Stimulated activated naive CD8-positive, alpha-beta T cell treated with anti-CD3 and anti-CD28 coated beads, Interleukin-15, amount 100 ng/mL, for 72 hours (primary cell): ENCODE measurements at regions not wholly inside any gene's neighbourhood (a gene's known extent, or its start where the extent isn't known, plus 50 kb on each side); places are given as distances from the start of the nearest gene placed in this dataset.
"Not testable (repeated sequence)": the region's sequence is repeated elsewhere in the genome, so short reads cannot be mapped to it uniquely, and the experiment has no call there.

ENCODE experiments used
- ATAC-seq: fragments of 150-1000 bp; cut with Tn5 transposase; 2 replicates; pipeline ENCODE4 v1.10.0; 2021; ENCODE audit warnings: mild to moderate bottlenecking, moderate library complexity
- DNase-seq, 2 donors: peaks; one replicate each; pipeline ENCODE4 v3.0.0; 2021 to 2022
- H3K27ac Mint-ChIP-seq, 2 donors: one replicate each; pipeline ENCODE4 v1.8.0; 2022; ENCODE audit warnings: mild to moderate bottlenecking in 2 of 2, mixed read lengths in 2 of 2, moderate library complexity in 2 of 2
- H3K27me3 Mint-ChIP-seq: one replicate; pipeline ENCODE4 v1.8.0; 2022; ENCODE audit warnings: mixed read lengths
- H3K4me1 Mint-ChIP-seq: one replicate; pipeline ENCODE4 v1.8.0; 2022; ENCODE audit warnings: mild to moderate bottlenecking, mixed read lengths
- H3K4me3 Mint-ChIP-seq, 2 donors: one replicate each; pipeline ENCODE4 v1.8.0; 2022; ENCODE audit warnings: mild to moderate bottlenecking in 2 of 2, mixed read lengths in 2 of 2, moderate library complexity in 1 of 2
- H3K9me3 Mint-ChIP-seq, 2 donors: one replicate each; pipeline ENCODE4 v1.8.0; 2022; ENCODE audit warnings: mixed read lengths in 2 of 2

DNA sequence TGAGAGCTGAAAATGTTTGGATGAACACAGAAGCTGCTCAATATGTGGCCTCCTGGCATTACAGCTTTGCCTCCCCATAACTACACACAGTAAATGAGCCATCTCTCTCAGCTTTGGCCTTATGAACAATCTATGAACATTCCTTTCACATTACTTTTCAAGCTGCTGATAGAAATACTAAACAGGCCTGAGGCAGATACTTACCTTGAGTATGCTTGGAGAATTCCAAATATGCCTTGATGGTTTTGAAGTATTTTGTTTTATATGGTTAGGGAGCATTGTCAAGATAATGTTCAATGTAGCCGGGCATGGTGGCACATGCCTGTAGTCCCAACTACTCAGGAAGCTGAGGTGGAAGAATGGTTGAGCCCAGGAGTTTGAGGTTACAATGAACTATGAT is 104.5 kb downstream of the CD24 start:
- H3K27ac Mint-ChIP-seq: no peak overlapping the region
- no peak overlapping the region for H3K4me3 Mint-ChIP-seq
- no peaks in the 10 kb centered on the region for H3K27me3 Mint-ChIP-seq
- no peak for DNase-seq
- no peak for ATAC-seq
- H3K9me3 Mint-ChIP-seq: peaks cover 0 to 5% of the 10 kb centered on the region in 2 donors
- H3K4me1 Mint-ChIP-seq: no peaks in the 10 kb centered on the region

DNA sequence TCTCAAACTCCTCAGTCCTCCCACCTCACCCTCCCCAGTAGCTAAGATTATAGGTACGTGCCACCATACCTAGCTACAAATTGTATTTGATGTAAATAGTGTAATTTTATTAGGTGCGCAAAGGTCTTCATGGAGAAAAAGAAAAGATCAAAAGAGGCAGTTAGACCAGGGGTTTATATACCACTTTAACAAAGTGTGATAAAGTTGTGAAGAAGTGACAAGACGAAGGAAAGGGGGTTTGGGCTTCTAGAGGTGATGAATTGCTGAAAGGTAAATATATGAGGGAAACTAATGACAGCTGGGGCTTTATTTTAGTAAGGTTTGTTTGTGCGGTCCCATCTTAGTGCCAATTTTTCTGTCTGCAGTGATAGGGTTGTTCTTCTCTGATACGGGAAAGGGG is 105.3 kb downstream of the CD24 start:
- no peak for ATAC-seq
- Mint-ChIP-seq H3K4me3 (no peak overlapping the region), H3K4me1 (no peaks in the 10 kb centered on the region), H3K9me3 (peaks cover 0 to 5% of the 10 kb centered on the region in 2 donors), H3K27me3 (no peaks in the 10 kb centered on the region), H3K27ac (no peak overlapping the region)
- no peak for DNase-seq

- no peaks in the 10 kb centered on the region for H3K27me3 Mint-ChIP-seq
- ATAC-seq (no peak), DNase-seq (no peak)
- H3K4me1 Mint-ChIP-seq: no peaks in the 10 kb centered on the region
- H3K27ac Mint-ChIP-seq: no peak overlapping the region
- H3K4me3 Mint-ChIP-seq: no peak overlapping the region
- H3K9me3 Mint-ChIP-seq: peaks cover 15 to 19% of the 10 kb centered on the region in 2 donors
These were observed 107.5 kb downstream of the CD24 start for GRCh38 chr6:106866875-106867658.

GRCh38 chr6:106862858-106863257 is 111.7 kb downstream of the CD24 start:
- DNase-seq: no peak
- Mint-ChIP-seq H3K27ac (no peak overlapping the region), H3K4me1 (no peaks in the 10 kb centered on the region), H3K9me3 (peaks cover 19 to 49% of the 10 kb centered on the region in 2 donors), H3K27me3 (no peaks in the 10 kb centered on the region), H3K4me3 (no peak overlapping the region)
- no peak for ATAC-seq

DNA sequence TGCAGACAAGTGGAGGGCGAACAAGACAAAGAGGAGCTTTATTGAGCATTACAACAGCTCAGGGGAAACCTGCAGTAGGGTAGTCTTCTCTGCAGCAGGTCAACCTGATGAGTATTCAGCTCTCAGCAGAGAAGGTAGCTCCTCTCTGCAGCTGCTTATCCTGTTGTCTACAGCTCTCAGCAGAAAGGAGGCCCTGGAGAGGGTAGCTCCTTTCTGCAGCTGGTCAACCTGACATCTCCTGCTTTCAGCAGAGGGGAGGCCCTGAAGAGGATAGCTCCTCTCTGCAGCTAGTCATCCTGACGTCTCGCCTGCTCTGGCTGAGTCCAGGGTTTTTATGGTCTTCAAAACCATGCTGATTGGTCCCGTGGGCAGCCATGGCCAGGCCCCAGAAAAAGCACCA is 113.6 kb downstream of the CD24 start:
- Mint-ChIP-seq H3K4me1 (no peaks in the 10 kb centered on the region), H3K9me3 (peaks cover 19 to 49% of the 10 kb centered on the region in 2 donors), H3K27ac (no peak overlapping the region), H3K27me3 (no peaks in the 10 kb centered on the region), H3K4me3 (no peak overlapping the region)
- ATAC-seq (no peak), DNase-seq (no peak)

GRCh38 chr6:106858653-106859092 is 115.9 kb downstream of the CD24 start:
- no peaks in the 10 kb centered on the region for H3K27me3 Mint-ChIP-seq
- no peaks in the 10 kb centered on the region for H3K4me1 Mint-ChIP-seq
- H3K27ac Mint-ChIP-seq: no peak overlapping the region
- no peak overlapping the region for H3K4me3 Mint-ChIP-seq
- DNase-seq (no peak), ATAC-seq (no peak)
- H3K9me3 Mint-ChIP-seq: peaks cover 17 to 45% of the 10 kb centered on the region in 2 donors

DNA sequence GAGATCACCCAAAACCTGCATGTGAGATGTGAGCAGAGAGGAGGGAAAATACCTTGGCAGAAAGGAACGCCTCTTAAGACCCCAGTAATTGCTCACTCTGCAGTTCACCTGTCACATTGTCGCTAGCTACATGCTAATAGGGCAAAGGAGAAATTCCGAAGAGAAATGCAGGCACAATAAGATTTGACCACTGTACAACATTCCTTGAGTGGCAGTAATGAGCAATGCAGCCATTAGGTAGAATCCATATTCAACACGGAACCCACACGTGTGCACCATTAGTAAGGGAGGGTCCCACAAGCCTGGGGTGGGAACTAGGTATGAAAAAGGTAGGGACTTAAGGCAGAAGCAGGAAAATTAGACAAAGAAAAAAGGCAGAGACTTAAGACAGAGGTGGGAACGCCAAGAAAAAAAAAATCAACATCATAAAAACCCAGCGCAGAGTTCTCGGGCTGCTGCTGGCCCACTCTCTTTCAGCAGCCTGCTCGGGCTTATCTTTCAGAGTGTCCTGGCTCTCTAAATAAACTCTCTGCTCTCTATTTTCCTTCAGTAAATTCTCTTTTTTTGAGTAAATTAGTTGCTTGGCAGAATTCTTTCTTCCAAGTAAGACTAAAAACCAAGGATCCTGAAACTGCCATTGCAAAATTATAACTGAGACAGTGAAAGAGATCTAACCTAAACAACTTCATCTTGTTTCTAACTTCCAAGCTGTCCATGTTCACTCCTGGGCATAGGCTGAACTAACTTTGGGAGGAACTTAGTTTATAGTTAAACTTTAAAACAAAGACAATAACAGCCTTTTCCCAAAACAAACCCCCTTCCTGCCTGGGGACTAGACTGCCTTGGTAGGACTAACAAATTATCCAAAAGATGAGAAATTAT is 116.5 kb downstream of the CD24 start:
- Mint-ChIP-seq H3K9me3 (peaks cover 14 to 39% of the 10 kb centered on the region in 2 donors), H3K27ac (no peak overlapping the region), H3K4me3 (no peak overlapping the region), H3K4me1 (no peaks in the 10 kb centered on the region), H3K27me3 (no peaks in the 10 kb centered on the region)
- DNase-seq (no peak), ATAC-seq (no peak)

DNA sequence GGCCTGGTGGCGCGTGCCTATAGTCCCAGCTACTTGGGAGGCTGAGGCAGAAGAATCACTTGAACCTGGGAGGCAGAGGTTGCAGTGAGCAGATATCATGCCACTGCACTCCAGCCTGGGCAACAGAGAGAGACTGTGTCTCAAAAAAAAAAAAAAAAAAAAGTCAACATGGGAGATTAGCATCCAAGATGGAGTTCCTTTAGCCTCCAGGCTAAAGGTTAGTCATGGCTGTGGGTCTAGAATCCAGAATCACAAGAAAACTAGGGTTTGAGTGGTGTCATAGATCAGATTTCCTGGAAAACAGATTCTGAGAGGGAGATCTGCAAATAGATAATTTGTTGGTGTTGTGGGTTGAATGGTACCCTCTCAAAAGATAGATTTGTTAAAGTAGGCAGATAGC is 117.2 kb downstream of the CD24 start:
- H3K9me3 Mint-ChIP-seq: peaks cover 11 to 33% of the 10 kb centered on the region in 2 donors
- not testable (repeated sequence) for H3K4me3 Mint-ChIP-seq, DNase-seq, H3K27ac Mint-ChIP-seq, H3K27me3 Mint-ChIP-seq, ATAC-seq, H3K4me1 Mint-ChIP-seq

DNA sequence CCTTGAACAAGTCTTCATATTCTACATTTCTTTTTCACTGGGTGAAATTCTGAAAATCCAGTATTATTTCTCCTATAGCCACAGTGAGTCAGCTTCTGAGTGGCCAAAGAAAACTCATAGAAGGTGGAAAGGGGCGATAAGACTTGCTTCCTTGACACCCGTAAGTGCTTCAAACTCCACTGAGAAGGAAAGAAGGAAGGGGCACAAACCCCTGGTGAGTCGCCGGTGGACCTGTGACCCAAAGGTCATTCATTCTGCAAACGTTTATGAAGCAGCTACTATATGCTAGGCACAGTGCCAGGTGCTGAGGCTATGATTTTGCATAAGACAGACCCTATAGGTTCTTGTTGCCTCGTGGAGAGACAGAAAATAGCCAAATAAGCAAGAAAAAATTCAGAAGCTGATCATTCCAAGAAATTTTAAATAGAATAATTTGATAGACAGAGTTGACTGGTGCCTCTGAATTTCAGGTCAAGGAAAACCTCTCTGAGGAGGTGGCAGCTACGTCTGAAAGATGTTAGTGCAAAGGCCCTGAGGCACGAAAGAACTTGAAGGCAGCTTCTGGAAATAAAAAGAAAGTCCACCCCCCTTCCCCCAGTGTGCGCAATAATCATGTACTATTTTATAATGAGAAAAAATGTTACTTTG is 118.2 kb downstream of the CD24 start:
- Mint-ChIP-seq H3K4me1 (no peaks in the 10 kb centered on the region), H3K4me3 (no peak overlapping the region), H3K27ac (no peak overlapping the region), H3K9me3 (peaks cover 8 to 26% of the 10 kb centered on the region in 2 donors), H3K27me3 (no peaks in the 10 kb centered on the region)
- no peak for DNase-seq
- ATAC-seq: no peak

- Mint-ChIP-seq H3K9me3 (peaks cover 0 to 14% of the 10 kb centered on the region in 2 donors), H3K4me3 (no peak overlapping the region), H3K4me1 (no peaks in the 10 kb centered on the region), H3K27ac (no peak overlapping the region), H3K27me3 (no peaks in the 10 kb centered on the region)
- ATAC-seq (no peak), DNase-seq (no peak)
These were observed 119.4 kb downstream of the CD24 start for GRCh38 chr6:106855117-106855516.

DNA sequence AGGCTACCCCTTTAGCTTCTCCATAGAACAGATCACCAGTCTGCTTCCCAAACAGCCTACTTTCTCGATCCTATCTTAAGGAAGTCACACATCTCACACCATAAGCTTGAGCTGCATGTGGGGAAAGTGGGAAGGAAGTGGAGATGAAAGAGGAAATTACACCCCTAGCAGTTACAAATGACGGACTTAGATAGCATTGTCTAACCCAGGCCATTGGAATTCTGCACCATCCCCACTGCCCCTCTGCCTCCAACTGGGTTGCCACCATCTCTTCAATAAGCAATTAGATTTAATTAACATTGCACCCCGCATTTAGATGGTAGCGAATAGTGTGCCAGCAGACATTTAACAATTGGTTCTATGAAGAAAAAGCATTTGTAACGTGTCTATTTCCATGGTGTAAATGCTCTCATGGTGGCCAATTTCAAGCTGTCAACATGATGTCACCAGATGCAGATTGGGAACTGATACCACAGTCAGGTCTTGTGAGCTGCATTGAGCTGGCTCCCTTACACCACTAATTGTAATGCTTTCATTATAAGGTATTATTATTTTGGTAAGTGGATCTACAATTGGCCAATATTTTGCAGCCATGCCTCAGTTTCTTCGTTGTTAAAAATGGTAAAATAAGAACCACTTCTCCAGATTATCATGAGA is 124.7 kb downstream of the CD24 start:
- H3K9me3 Mint-ChIP-seq: no peaks in the 10 kb centered on the region
- no peak overlapping the region for H3K4me3 Mint-ChIP-seq
- no peak overlapping the region for H3K27ac Mint-ChIP-seq
- H3K4me1 Mint-ChIP-seq: no peaks in the 10 kb centered on the region
- ATAC-seq (no peak), DNase-seq (no peak)
- peaks cover 9% of the 10 kb centered on the region for H3K27me3 Mint-ChIP-seq

DNA sequence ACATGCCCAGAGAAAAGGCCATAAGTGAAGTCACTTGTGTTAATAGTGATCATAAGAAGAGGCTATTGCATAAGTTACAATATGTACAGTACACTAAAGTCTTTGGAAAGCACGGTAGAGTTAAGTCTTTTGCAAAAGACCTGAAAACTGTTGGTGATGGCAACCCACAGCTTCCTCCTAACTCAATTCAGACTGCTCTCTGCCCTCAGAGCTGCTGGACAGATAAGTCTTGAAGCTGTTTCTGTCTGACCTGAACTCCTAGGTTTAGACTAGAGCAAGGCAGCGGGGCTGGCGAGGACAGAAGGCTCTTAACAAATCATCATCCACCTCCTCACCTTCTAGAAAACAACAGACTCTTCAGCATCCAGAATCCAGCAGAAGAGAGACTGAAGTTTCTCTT is 125.4 kb downstream of the CD24 start:
- Mint-ChIP-seq H3K4me1 (no peaks in the 10 kb centered on the region), H3K9me3 (no peaks in the 10 kb centered on the region), H3K27ac (no peak overlapping the region), H3K4me3 (no peak overlapping the region), H3K27me3 (peaks cover 9% of the 10 kb centered on the region)
- ATAC-seq (no peak), DNase-seq (no peak)

DNA sequence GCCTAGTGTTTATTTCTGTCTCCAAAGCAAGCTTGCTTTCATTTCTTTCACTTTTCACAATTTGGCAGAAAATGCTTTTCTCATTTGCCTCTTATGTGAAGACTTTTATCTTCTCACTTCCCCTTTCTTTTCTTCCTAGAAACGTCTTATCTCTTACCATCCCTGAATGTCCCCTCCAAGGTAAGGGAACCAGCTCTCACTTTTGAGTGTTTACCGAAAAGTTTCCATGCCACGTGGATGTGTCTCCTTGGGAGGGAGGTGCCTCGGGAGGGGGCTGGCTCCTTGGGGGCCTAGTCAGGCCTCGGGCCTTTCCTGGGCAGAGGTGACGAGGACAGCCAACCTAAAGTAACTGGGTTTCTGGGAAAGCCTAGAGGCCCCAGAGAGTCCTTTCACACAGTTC is 127.4 kb downstream of the CD24 start:
- H3K27ac Mint-ChIP-seq: no peak overlapping the region
- ATAC-seq: no peak
- no peak for DNase-seq
- H3K27me3 Mint-ChIP-seq: peaks cover 26% of the 10 kb centered on the region
- no peaks in the 10 kb centered on the region for H3K9me3 Mint-ChIP-seq
- no peak overlapping the region for H3K4me3 Mint-ChIP-seq
- no peaks in the 10 kb centered on the region for H3K4me1 Mint-ChIP-seq

GRCh38 chr6:106844930-106845329 is 129.6 kb downstream of the CD24 start:
- no peak overlapping the region for H3K4me3 Mint-ChIP-seq
- no peak overlapping the region for H3K27ac Mint-ChIP-seq

DNA sequence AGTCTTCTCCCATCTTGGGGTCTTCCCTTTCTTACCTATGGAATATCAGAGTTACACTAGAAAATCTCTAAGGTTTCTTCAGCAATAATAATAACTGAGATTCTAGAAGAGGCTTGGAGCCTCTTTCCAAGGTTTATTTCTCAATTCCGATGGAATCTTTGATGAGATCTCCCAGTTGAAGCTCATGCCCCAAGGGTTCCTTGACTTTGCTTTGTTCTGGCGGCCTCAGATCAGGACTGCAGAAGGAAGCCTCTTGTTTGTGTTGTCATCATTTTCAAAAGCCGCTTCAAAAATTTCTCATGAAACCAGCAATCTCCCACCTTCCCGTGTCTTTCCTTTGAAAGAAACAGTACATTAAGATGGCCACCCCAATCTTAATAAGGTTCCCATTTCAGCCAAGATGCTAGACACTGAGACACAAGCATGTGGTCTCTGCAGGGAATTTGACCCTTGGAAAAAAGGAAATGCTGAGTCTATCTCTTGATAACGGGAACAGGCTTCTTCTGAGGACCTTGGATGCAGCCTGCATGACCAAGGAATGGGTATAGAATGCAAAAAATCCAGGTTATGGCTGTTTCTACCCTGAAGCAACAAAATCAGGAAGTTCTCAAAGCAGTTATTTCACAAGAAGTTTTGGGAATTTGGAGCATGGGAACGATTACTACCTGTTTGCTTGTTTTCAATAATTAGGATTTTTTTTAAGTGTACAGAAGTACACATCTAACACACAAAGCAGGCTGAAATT is 141.6 kb downstream of the CD24 start:
- ATAC-seq (no peak), DNase-seq (no peak)
- no peak overlapping the region for H3K4me3 Mint-ChIP-seq
- H3K27me3 Mint-ChIP-seq: peaks cover 29% of the 10 kb centered on the region
- H3K27ac Mint-ChIP-seq: no peak overlapping the region
- no peaks in the 10 kb centered on the region for H3K9me3 Mint-ChIP-seq
- no peaks in the 10 kb centered on the region for H3K4me1 Mint-ChIP-seq

More at GRCh38 chr6:106844930-106845329, 129.6 kb downstream of the CD24 start:
- Mint-ChIP-seq H3K9me3 (no peaks in the 10 kb centered on the region), H3K27me3 (peaks cover 32% of the 10 kb centered on the region), H3K4me1 (no peaks in the 10 kb centered on the region)
- ATAC-seq (no peak), DNase-seq (no peak)
